Naive thymus-derived CD8-positive, alpha-beta T cell (primary cell): ENCODE measurements at regions not wholly inside any gene's neighbourhood (a gene's known extent, or its start where the extent isn't known, plus 50 kb on each side); places are given as distances from the start of the nearest gene placed in this dataset.
"Not testable (repeated sequence)": the region's sequence is repeated elsewhere in the genome, so short reads cannot be mapped to it uniquely, and the experiment has no call there.

Experiments
- ATAC-seq, 2 donors: fragments of 150-1000 bp; cut with Tn5 transposase in 1 of 2; sonication (Bioruptor Pico), chemical (Tn5 transposase) in 1 of 2; 1 replicate in 1 of 2; 2 replicates in 1 of 2; pipeline ENCODE4 v1.10.0; 2021; ENCODE audit warnings: mild to moderate bottlenecking in 2 of 2, moderate library complexity in 2 of 2
- POLR2A ChIA-PET: fragments of 350-600 bp; sonication (Branson Sonifier 250); formaldehyde crosslinking; loops from one replicate; lab custom pipeline; 2021; ENCODE audit warnings: antibody characterized with exemption; lab: Charles Lee
- DNase-seq, 10 donors: peaks; one replicate each; pipeline versions ENCODE4 v3.0.0 to v3.0.0-alpha.2; 2020 to 2022
- H3K27ac Mint-ChIP-seq, 10 donors: one replicate each; pipeline ENCODE4 v1.8.0; 2020 to 2022; ENCODE audit warnings: mild to moderate bottlenecking in 10 of 10, mixed read lengths in 10 of 10, moderate library complexity in 4 of 10, inconsistent platforms in 1 of 10
- H3K27me3 Mint-ChIP-seq, 5 donors: one replicate each; pipeline ENCODE4 v1.8.0; 2021 to 2022; ENCODE audit warnings: mixed read lengths in 5 of 5
- H3K36me3 Mint-ChIP-seq, 3 donors: one replicate each; pipeline ENCODE4 v1.8.0; 2020 to 2022; ENCODE audit warnings: mixed read lengths in 3 of 3, mild to moderate bottlenecking in 2 of 3, inconsistent platforms in 1 of 3
- H3K4me1 Mint-ChIP-seq, 4 donors: one replicate each; pipeline ENCODE4 v1.8.0; 2021 to 2022; ENCODE audit warnings: mixed read lengths in 4 of 4
- H3K4me3 Mint-ChIP-seq, 10 donors: one replicate each; pipeline ENCODE4 v1.8.0; 2020 to 2022; ENCODE audit warnings: mild to moderate bottlenecking in 10 of 10, mixed read lengths in 10 of 10, moderate library complexity in 6 of 10, inconsistent platforms in 1 of 10
- H3K9me3 Mint-ChIP-seq, 9 donors: one replicate each; pipeline ENCODE4 v1.8.0; 2020 to 2022; ENCODE audit warnings: mixed read lengths in 9 of 9, mild to moderate bottlenecking in 3 of 9, inconsistent platforms in 1 of 9, moderate library complexity in 1 of 9

- ATAC-seq (no peak), DNase-seq (no peak)
- Mint-ChIP-seq H3K27ac (no peak overlapping the region), H3K36me3 (no peaks in the 10 kb centered on the region), H3K4me3 (no peak overlapping the region), H3K9me3 (no peaks in the 10 kb centered on the region), H3K4me1 (peaks cover 0 to 4% (median 0%) of the 10 kb centered on the region in 4 donors), H3K27me3 (peaks cover 6 to 21% (median 7%) of the 10 kb centered on the region in 5 donors)
- POLR2A ChIA-PET, result no interaction called here
These were observed 371.2 kb downstream of the PREX1 start for GRCh38 chr20:48456366-48457192.

GRCh38 chr20:48455651-48456365, 372.0 kb downstream of the PREX1 start:
- no peak for DNase-seq
- no peaks in the 10 kb centered on the region for H3K36me3 Mint-ChIP-seq
- no peak for ATAC-seq
- peaks cover 0 to 2% (median 0%) of the 10 kb centered on the region in 4 donors for H3K4me1 Mint-ChIP-seq
- no peaks in the 10 kb centered on the region for H3K9me3 Mint-ChIP-seq
- POLR2A ChIA-PET, result no interaction called here
- no peak overlapping the region for H3K27ac Mint-ChIP-seq
- H3K4me3 Mint-ChIP-seq, result no peak overlapping the region
- H3K27me3 Mint-ChIP-seq, result peaks cover 7 to 26% (median 8%) of the 10 kb centered on the region in 5 donors

- H3K9me3 Mint-ChIP-seq, result peaks cover 0 to 4% (median 0%) of the 10 kb centered on the region in 9 donors
- DNase-seq (no peak), ATAC-seq (no peak)
- H3K27me3 Mint-ChIP-seq, result peaks cover 7 to 23% (median 8%) of the 10 kb centered on the region in 5 donors
- peak overlapping the region in 1 of 10 donors; percentile 65 for H3K27ac Mint-ChIP-seq
- no peaks in the 10 kb centered on the region for H3K36me3 Mint-ChIP-seq
- peaks cover 0 to 2% (median 0%) of the 10 kb centered on the region in 4 donors for H3K4me1 Mint-ChIP-seq
- POLR2A ChIA-PET, result no interaction called here
- H3K4me3 Mint-ChIP-seq, result no peak overlapping the region
These were observed 372.9 kb downstream of the PREX1 start for GRCh38 chr20:48454671-48455490.

GRCh38 chr20:48453477-48454093, 374.2 kb downstream of the PREX1 start:
- Mint-ChIP-seq H3K9me3 (peaks cover 0 to 4% (median 0%) of the 10 kb centered on the region in 9 donors), H3K36me3 (no peaks in the 10 kb centered on the region), H3K4me1 (peaks cover 0 to 2% (median 0%) of the 10 kb centered on the region in 4 donors), H3K4me3 (no peak overlapping the region), H3K27ac (no peak overlapping the region), H3K27me3 (peaks cover 6 to 23% (median 8%) of the 10 kb centered on the region in 5 donors)
- DNase-seq, result no peak
- no peak for ATAC-seq
- POLR2A ChIA-PET, result no interaction called here

GRCh38 chr20:48451401-48451800, 376.4 kb downstream of the PREX1 start:
- no peak for DNase-seq
- POLR2A ChIA-PET, result no interaction called here

GRCh38 chr20:48448666-48449600, 378.9 kb downstream of the PREX1 start:
- H3K4me3 Mint-ChIP-seq, result no peak overlapping the region
- DNase-seq (no peak), ATAC-seq (no peak)
- no peak overlapping the region for H3K27ac Mint-ChIP-seq
- H3K36me3 Mint-ChIP-seq, result peaks cover 0 to 11% (median 1%) of the 10 kb centered on the region in 3 donors
- POLR2A ChIA-PET, result no interaction called here
- peaks cover 0 to 22% (median 8%) of the 10 kb centered on the region in 9 donors for H3K9me3 Mint-ChIP-seq
- peaks cover 0 to 13% (median 12%) of the 10 kb centered on the region in 5 donors for H3K27me3 Mint-ChIP-seq
- H3K4me1 Mint-ChIP-seq, result no peaks in the 10 kb centered on the region

More at GRCh38 chr20:48451401-48451800, 376.4 kb downstream of the PREX1 start:
- H3K4me3 Mint-ChIP-seq, result no peak overlapping the region
- no peak for ATAC-seq
- H3K4me1 Mint-ChIP-seq, result peaks cover 0 to 2% (median 0%) of the 10 kb centered on the region in 4 donors
- H3K36me3 Mint-ChIP-seq, result no peaks in the 10 kb centered on the region
- peaks cover 7 to 20% (median 11%) of the 10 kb centered on the region in 5 donors for H3K27me3 Mint-ChIP-seq
- peaks cover 0 to 4% (median 0%) of the 10 kb centered on the region in 9 donors for H3K9me3 Mint-ChIP-seq
- H3K27ac Mint-ChIP-seq, result no peak overlapping the region

- POLR2A ChIA-PET, result no interaction called here
These were observed 380.3 kb downstream of the PREX1 start for GRCh38 chr20:48447456-48447855.

GRCh38 chr20:48445827-48446226, 382.0 kb downstream of the PREX1 start:
- Mint-ChIP-seq H3K4me3 (no peak overlapping the region), H3K36me3 (peaks cover 0 to 19% (median 1%) of the 10 kb centered on the region in 3 donors), H3K4me1 (no peaks in the 10 kb centered on the region), H3K9me3 (peaks cover 0 to 38% (median 14%) of the 10 kb centered on the region in 9 donors), H3K27me3 (peaks cover 10 to 20% (median 13%) of the 10 kb centered on the region in 5 donors), H3K27ac (no peak overlapping the region)
- ATAC-seq (no peak), DNase-seq (no peak)
- POLR2A ChIA-PET, result no interaction called here

More at GRCh38 chr20:48447456-48447855, 380.3 kb downstream of the PREX1 start:
- peaks cover 0 to 13% (median 6%) of the 10 kb centered on the region in 5 donors for H3K27me3 Mint-ChIP-seq
- no peak overlapping the region for H3K4me3 Mint-ChIP-seq
- ATAC-seq (no peak), DNase-seq (no peak)
- peaks cover 0 to 19% (median 1%) of the 10 kb centered on the region in 3 donors for H3K36me3 Mint-ChIP-seq
- peaks cover 0 to 36% (median 14%) of the 10 kb centered on the region in 9 donors for H3K9me3 Mint-ChIP-seq
- no peaks in the 10 kb centered on the region for H3K4me1 Mint-ChIP-seq
- H3K27ac Mint-ChIP-seq, result no peak overlapping the region

- Mint-ChIP-seq H3K4me1 (no peaks in the 10 kb centered on the region), H3K27ac (no peak overlapping the region), H3K9me3 (peaks cover 0 to 39% (median 15%) of the 10 kb centered on the region in 9 donors), H3K36me3 (peaks cover 0 to 24% (median 1%) of the 10 kb centered on the region in 3 donors), H3K4me3 (no peak overlapping the region), H3K27me3 (peaks cover 22 to 29% (median 23%) of the 10 kb centered on the region in 5 donors)
- POLR2A ChIA-PET, result no interaction called here
- no peak for ATAC-seq
- DNase-seq, result no peak
These were observed 383.6 kb downstream of the PREX1 start for GRCh38 chr20:48444249-48444648.

GRCh38 chr20:48440916-48441315, 386.9 kb downstream of the PREX1 start:
- H3K27ac Mint-ChIP-seq, result no peak overlapping the region
- H3K4me3 Mint-ChIP-seq, result no peak overlapping the region
- H3K36me3 Mint-ChIP-seq, result peaks cover 0 to 33% (median 1%) of the 10 kb centered on the region in 3 donors
- ATAC-seq (no peak), DNase-seq (no peak)
- H3K27me3 Mint-ChIP-seq, result peaks cover 27 to 42% (median 33%) of the 10 kb centered on the region in 5 donors
- peaks cover 0 to 1% (median 0%) of the 10 kb centered on the region in 4 donors for H3K4me1 Mint-ChIP-seq
- POLR2A ChIA-PET, result no interaction called here
- H3K9me3 Mint-ChIP-seq, result peaks cover 0 to 45% (median 18%) of the 10 kb centered on the region in 9 donors

- ATAC-seq, H3K27ac Mint-ChIP-seq, POLR2A ChIA-PET, DNase-seq, H3K4me3 Mint-ChIP-seq, H3K4me1 Mint-ChIP-seq: not testable (repeated sequence)
- peaks cover 0 to 28% (median 1%) of the 10 kb centered on the region in 3 donors for H3K36me3 Mint-ChIP-seq
- peaks cover 0 to 39% (median 15%) of the 10 kb centered on the region in 9 donors for H3K9me3 Mint-ChIP-seq
- peaks cover 27 to 42% (median 32%) of the 10 kb centered on the region in 5 donors for H3K27me3 Mint-ChIP-seq
These were observed 387.5 kb downstream of the PREX1 start for GRCh38 chr20:48440261-48440660.
